Type B pancreatic cell (in vitro differentiated cells): ENCODE measurements at regions not wholly inside any gene's neighbourhood (a gene's known extent, or its start where the extent isn't known, plus 50 kb on each side); places are given as distances from the start of the nearest gene placed in this dataset.

Source experiments
- DNase-seq: peaks from one replicate; pipeline ENCODE4 v3.0.0; 2021; ENCODE audit warnings: mixed read lengths; ENCODE audit not compliant: unreplicated experiment; ENCODE audit errors: extremely low spot score
- H3K27ac Mint-ChIP-seq: 2 replicates; pipeline ENCODE4 v1.8.0; 2021; ENCODE audit warnings: mild to moderate bottlenecking, mixed read lengths
- H3K27me3 Mint-ChIP-seq: 2 replicates; pipeline ENCODE4 v1.8.0; 2021; ENCODE audit warnings: mixed read lengths
- H3K36me3 Mint-ChIP-seq: 2 replicates; pipeline ENCODE4 v1.8.0; 2021; ENCODE audit warnings: mixed read lengths
- H3K4me1 Mint-ChIP-seq: one replicate; pipeline ENCODE4 v1.8.0; 2021; ENCODE audit warnings: mixed read lengths; ENCODE audit not compliant: unreplicated experiment
- H3K4me3 Mint-ChIP-seq: 2 replicates; pipeline ENCODE4 v1.8.0; 2021; ENCODE audit warnings: mild to moderate bottlenecking, mixed read lengths
- H3K9me3 Mint-ChIP-seq: 2 replicates; pipeline ENCODE4 v1.8.0; 2021; ENCODE audit warnings: mixed read lengths
- CTCF ChIP-seq: fragments of 200-600 bp; sonication (generic); conservative IDR thresholded peaks from 2 replicates; pipeline ENCODE4 v1.5.0; 2021; ENCODE audit warnings: antibody characterized with exemption, mild to moderate bottlenecking

GRCh38 chr3:106332129-106332528 is 463.3 kb upstream of the CBLB start:
- Mint-ChIP-seq H3K27me3 (no peaks in the 10 kb centered on the region), H3K9me3 (peaks cover 6% of the 10 kb centered on the region), H3K36me3 (no peaks in the 10 kb centered on the region), H3K4me1 (no peaks in the 10 kb centered on the region), H3K4me3 (no peak overlapping the region), H3K27ac (no peak overlapping the region)
- no peak for TF ChIP-seq CTCF
- DNase-seq: no peak

DNA sequence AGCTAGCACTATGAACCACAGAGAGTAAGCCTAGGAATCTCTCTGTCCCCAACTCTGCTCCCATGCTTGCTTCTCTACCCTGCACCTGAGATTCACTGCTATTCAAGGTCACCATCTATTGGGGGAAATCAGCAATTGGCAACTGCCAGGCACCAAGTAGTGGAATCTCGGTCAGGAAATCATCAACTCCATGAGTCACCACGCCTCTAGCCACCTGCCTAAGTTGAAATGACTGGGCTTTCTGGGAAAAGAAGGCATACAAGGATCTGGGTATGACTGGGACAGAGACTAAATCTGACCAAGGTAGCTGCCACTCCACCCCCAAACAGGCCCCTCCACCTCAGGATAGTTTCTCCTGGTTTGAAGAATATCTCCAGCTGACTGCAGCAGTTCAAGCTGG is 464.1 kb upstream of the CBLB start:
- no peak overlapping the region for H3K27ac Mint-ChIP-seq
- no peaks in the 10 kb centered on the region for H3K4me1 Mint-ChIP-seq
- TF ChIP-seq CTCF: no peak
- no peaks in the 10 kb centered on the region for H3K36me3 Mint-ChIP-seq
- no peak overlapping the region for H3K4me3 Mint-ChIP-seq
- DNase-seq: no peak
- no peaks in the 10 kb centered on the region for H3K27me3 Mint-ChIP-seq
- H3K9me3 Mint-ChIP-seq: peaks cover 6% of the 10 kb centered on the region

GRCh38 chr3:106333911-106334618 is 465.3 kb upstream of the CBLB start:
- Mint-ChIP-seq H3K27me3 (no peaks in the 10 kb centered on the region), H3K27ac (no peak overlapping the region), H3K9me3 (peaks cover 6% of the 10 kb centered on the region), H3K4me1 (no peaks in the 10 kb centered on the region), H3K4me3 (no peak overlapping the region), H3K36me3 (no peaks in the 10 kb centered on the region)
- no peak for DNase-seq
- TF ChIP-seq CTCF: no peak

GRCh38 chr3:106336619-106337018 is 467.8 kb upstream of the CBLB start:
- H3K27ac Mint-ChIP-seq: no peak overlapping the region
- no peak for TF ChIP-seq CTCF
- peaks cover 5% of the 10 kb centered on the region for H3K4me1 Mint-ChIP-seq
- H3K27me3 Mint-ChIP-seq: peaks cover 4% of the 10 kb centered on the region
- no peak overlapping the region for H3K4me3 Mint-ChIP-seq
- no peaks in the 10 kb centered on the region for H3K36me3 Mint-ChIP-seq
- no peak for DNase-seq
- peaks cover 6% of the 10 kb centered on the region for H3K9me3 Mint-ChIP-seq

DNA sequence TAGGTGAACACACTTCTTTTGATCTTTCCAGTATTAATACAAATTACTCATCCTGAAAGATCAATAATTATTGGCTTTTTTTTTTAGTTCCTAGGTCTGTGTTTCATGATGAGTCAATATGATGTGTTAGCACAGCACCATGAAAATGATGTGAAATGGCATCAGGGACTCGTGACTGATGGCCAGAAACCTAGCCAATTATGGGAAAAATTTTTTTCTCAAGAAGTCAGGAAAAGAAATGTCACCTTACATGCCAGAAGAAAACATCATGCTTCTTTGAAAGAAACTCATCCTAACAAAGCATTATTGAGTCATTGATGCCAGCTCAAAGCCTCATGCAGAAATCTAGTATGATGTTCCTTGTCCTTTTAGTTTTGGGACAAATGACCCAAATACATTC is 468.3 kb upstream of the CBLB start:
- no peak for TF ChIP-seq CTCF
- no peaks in the 10 kb centered on the region for H3K36me3 Mint-ChIP-seq
- no peak overlapping the region for H3K4me3 Mint-ChIP-seq
- peaks cover 5% of the 10 kb centered on the region for H3K4me1 Mint-ChIP-seq
- no peak for DNase-seq
- peaks cover 5% of the 10 kb centered on the region for H3K27me3 Mint-ChIP-seq
- peaks cover 6% of the 10 kb centered on the region for H3K9me3 Mint-ChIP-seq
- H3K27ac Mint-ChIP-seq: no peak overlapping the region
